Caco-2 (cell line): ENCODE measurements at regions not wholly inside any gene's neighbourhood (a gene's known extent, or its start where the extent isn't known, plus 50 kb on each side); places are given as distances from the start of the nearest gene placed in this dataset.

Source experiments
- BruUV-seq: library from RNA; stranded (reverse); fragments of 400-500 nt; replicated peaks from 2 replicates; lab custom pipeline; 2021; lab: Mats Ljungman, UMichigan
- CTCF ChIA-PET: fragments of 300-600 bp; sonication (Branson Sonifier 250); formaldehyde crosslinking; loops from one replicate; lab custom pipeline; 2022; ENCODE audit warnings: antibody characterized with exemption; lab: Charles Lee
- POLR2A ChIA-PET: fragments of 300-600 bp; sonication (Branson Sonifier 250); formaldehyde crosslinking; loops from one replicate; lab custom pipeline; 2022; ENCODE audit warnings: antibody characterized with exemption; lab: Charles Lee
- DNase-seq, 2 experiments: peaks; one replicate each; pipeline versions ENCODE4 v3.0.0 to v3.0.0-alpha.2; 2020 to 2022
- H3K27me3 ChIP-seq: replicated peaks from 2 replicates; pipeline ENCODE4 v1.6.0; 2011; ENCODE audit warnings: low read length; ENCODE audit not compliant: control insufficient read depth, insufficient read depth
- H3K36me3 ChIP-seq: 2 replicates; pipeline ENCODE4 v1.5.1; 2011; ENCODE audit warnings: low read length; ENCODE audit not compliant: control insufficient read depth, insufficient read depth
- H3K4me1 ChIP-seq: fragments of 250-450 bp; sonication (Bioruptor Pico); 2 replicates; pipeline ENCODE4 v1.5.1; 2020; ENCODE audit warnings: mild to moderate bottlenecking
- H3K4me3 ChIP-seq: 2 replicates; pipeline ENCODE4 v1.5.1; 2011; ENCODE audit warnings: low read depth, mild to moderate bottlenecking, control low read depth, low read length
- H3K9me3 ChIP-seq: fragments of 250-450 bp; sonication (Bioruptor Pico); 2 replicates; pipeline ENCODE4 v1.5.1; 2020; ENCODE audit warnings: mild to moderate bottlenecking, moderate library complexity
- H3K27ac Mint-ChIP-seq: one replicate; pipeline ENCODE4 v1.8.0; 2022; ENCODE audit warnings: mixed read lengths; ENCODE audit not compliant: unreplicated experiment
- H3K27me3 Mint-ChIP-seq: one replicate; pipeline ENCODE4 v1.8.0; 2022; ENCODE audit warnings: mixed read lengths; ENCODE audit not compliant: insufficient read depth, unreplicated experiment
- H3K36me3 Mint-ChIP-seq: one replicate; pipeline ENCODE4 v1.8.0; 2022; ENCODE audit warnings: mild to moderate bottlenecking, mixed read lengths; ENCODE audit not compliant: insufficient read depth, unreplicated experiment
- H3K4me1 Mint-ChIP-seq: one replicate; pipeline ENCODE4 v1.8.0; 2022; ENCODE audit warnings: low read depth, mixed read lengths; ENCODE audit not compliant: unreplicated experiment
- H3K4me3 Mint-ChIP-seq: one replicate; pipeline ENCODE4 v1.8.0; 2022; ENCODE audit warnings: mild to moderate bottlenecking, moderate library complexity, mixed read lengths; ENCODE audit not compliant: unreplicated experiment
- H3K9me3 Mint-ChIP-seq: one replicate; pipeline ENCODE4 v1.8.0; 2022; ENCODE audit warnings: mixed read lengths; ENCODE audit not compliant: unreplicated experiment
- CTCF ChIP-seq, 2 experiments: fragments of 200-600 bp in 1 of 2; IDR thresholded peaks; 1 replicate in 1 of 2; 2 replicates in 1 of 2; pipeline versions ENCODE4 v1.5.1 to v1.8.0; 2011 to 2022; ENCODE audit warnings: antibody characterized with exemption in 1 of 2, control low read depth in 1 of 2, inconsistent platforms in 1 of 2, low read depth in 1 of 2, low read length in 1 of 2, mild to moderate bottlenecking in 1 of 2, moderate library complexity in 1 of 2; ENCODE audit not compliant: insufficient read depth in 1 of 2, severe bottlenecking in 1 of 2, unreplicated experiment in 1 of 2
- intact Hi-C: fragments of 100-400 bp; cut with micrococcal nuclease; formaldehyde crosslinking; loops from one replicate; pipeline ENCODE4 v1.10.0; 2022; ENCODE audit not compliant: unreplicated experiment

GRCh38 chr6:9103876-9104521 is 668.7 kb upstream of the SLC35B3 start:
- TF ChIP-seq CTCF (IDR thresholded peaks at IDR 0.05; ENCODE audit: insufficient read depth in 1 of 2, low read depth in 1 of 2, low read length in 1 of 2, severe bottlenecking in 1 of 2, unreplicated experiment in 1 of 2) = no peak
- Mint-ChIP-seq H3K27ac (no peak overlapping the region), H3K4me3 (no peak overlapping the region), H3K36me3 (no peaks in the 10 kb centered on the region), H3K4me1 (no peaks in the 10 kb centered on the region), H3K9me3 (no peaks in the 10 kb centered on the region), H3K27me3 (peaks cover 2% of the 10 kb centered on the region)
- H3K4me1 ChIP-seq = no peaks in the 10 kb centered on the region
- H3K9me3 ChIP-seq = no peaks in the 10 kb centered on the region
- ChIA-PET CTCF (interaction anchor here (1.1 kb wide), 1 partner anchor 121 kb away, joined by 4 read pairs; no protein-coding TSS in a partner anchor), POLR2A (no interaction called here)
- H3K4me3 ChIP-seq = no peak overlapping the region
- H3K27me3 ChIP-seq = no peaks in the 10 kb centered on the region
- no peaks in the 10 kb centered on the region for H3K36me3 ChIP-seq
- intact Hi-C loops = no loop called here
- no TSS peak for BruUV-seq
- DNase-seq = no peak

- intact Hi-C loops = no loop called here
Observed at GRCh38 chr6:9101920-9102319, 666.6 kb upstream of the SLC35B3 start.

GRCh38 chr6:9100869-9101580 is 665.7 kb upstream of the SLC35B3 start:
- Histone ChIP-seq H3K36me3 (no peaks in the 10 kb centered on the region), H3K4me1 (no peaks in the 10 kb centered on the region), H3K9me3 (no peaks in the 10 kb centered on the region), H3K4me3 (no peak overlapping the region), H3K27me3 (no peaks in the 10 kb centered on the region)
- H3K4me1 Mint-ChIP-seq = no peaks in the 10 kb centered on the region
- no peaks in the 10 kb centered on the region for H3K9me3 Mint-ChIP-seq
- TF ChIP-seq CTCF (IDR thresholded peaks at IDR 0.05; ENCODE audit: insufficient read depth in 1 of 2, low read depth in 1 of 2, low read length in 1 of 2, severe bottlenecking in 1 of 2, unreplicated experiment in 1 of 2) = no peak
- DNase-seq = no peak
- CTCF ChIA-PET = no interaction called here
- POLR2A ChIA-PET = no interaction called here
- H3K27ac Mint-ChIP-seq = no peak overlapping the region
- intact Hi-C loops = no loop called here
- no TSS peak for BruUV-seq
- H3K27me3 Mint-ChIP-seq = no peaks in the 10 kb centered on the region
- H3K36me3 Mint-ChIP-seq = no peaks in the 10 kb centered on the region
- H3K4me3 Mint-ChIP-seq = no peak overlapping the region

More at GRCh38 chr6:9101920-9102319, 666.6 kb upstream of the SLC35B3 start:
- Mint-ChIP-seq H3K9me3 (no peaks in the 10 kb centered on the region), H3K27me3 (peaks cover 2% of the 10 kb centered on the region), H3K36me3 (no peaks in the 10 kb centered on the region), H3K4me1 (no peaks in the 10 kb centered on the region), H3K27ac (no peak overlapping the region), H3K4me3 (no peak overlapping the region)
- Histone ChIP-seq H3K36me3 (no peaks in the 10 kb centered on the region), H3K4me3 (no peak overlapping the region), H3K9me3 (no peaks in the 10 kb centered on the region), H3K27me3 (no peaks in the 10 kb centered on the region), H3K4me1 (no peaks in the 10 kb centered on the region)
- TF ChIP-seq CTCF (IDR thresholded peaks at IDR 0.05; ENCODE audit: insufficient read depth in 1 of 2, low read depth in 1 of 2, low read length in 1 of 2, severe bottlenecking in 1 of 2, unreplicated experiment in 1 of 2) = no peak
- CTCF ChIA-PET = no interaction called here
- no peak for DNase-seq
- BruUV-seq = no TSS peak
- POLR2A ChIA-PET = no interaction called here
